GM12892 (cell line): ENCODE measurements at regions not wholly inside any gene's neighbourhood (a gene's known extent, or its start where the extent isn't known, plus 50 kb on each side); places are given as distances from the start of the nearest gene placed in this dataset.

Experiments
- POLR2AphosphoS5 ChIP-seq: IDR thresholded peaks from 2 replicates; pipeline ENCODE4 v1.6.1; 2011; ENCODE audit warnings: low read depth, low read length, control low read depth
- TAF1 ChIP-seq: IDR thresholded peaks from 2 replicates; pipeline ENCODE4 v1.6.1; 2011; ENCODE audit warnings: low read depth, mild to moderate bottlenecking, control low read depth, low read length, borderline replicate concordance

DNA sequence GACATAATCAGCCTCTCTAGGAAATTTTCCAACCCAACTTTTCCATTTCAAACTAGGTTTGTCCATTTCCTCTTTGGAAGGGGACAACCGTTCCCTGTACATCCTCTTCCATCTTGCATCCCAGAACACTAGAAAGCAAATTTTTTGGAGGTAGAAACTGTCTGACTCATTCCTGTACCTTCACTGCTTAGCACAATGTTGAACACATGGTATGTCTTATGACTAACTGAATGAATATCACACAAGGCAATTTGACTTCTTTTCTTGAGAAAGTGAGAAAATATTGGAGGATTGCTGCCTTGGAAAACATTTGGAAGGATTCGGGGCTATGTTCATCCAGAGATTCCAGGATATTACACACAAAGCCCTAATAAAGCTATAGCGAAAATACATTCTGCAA is 289.1 kb downstream of the FGFR2 start:
- TF ChIP-seq TAF1 (no peak), POLR2AphosphoS5 (no peak)
